Spinal cord (tissue), 9 donors: ENCODE measurements at regions not wholly inside any gene's neighbourhood (a gene's known extent, or its start where the extent isn't known, plus 50 kb on each side); places are given as distances from the start of the nearest gene placed in this dataset.
"Not testable (repeated sequence)": the region's sequence is repeated elsewhere in the genome, so short reads cannot be mapped to it uniquely, and the experiment has no call there.

Experiments
- DNase-seq, 6 donors: peaks; one replicate each; pipeline versions ENCODE4 v3.0.0 to v3.0.0-alpha.2; 2013 to 2015; ENCODE audit warnings: low spot score in 6 of 6, low read depth in 4 of 6
- H3K27ac ChIP-seq: one replicate; pipeline ENCODE4 v1.5.1; 2013; ENCODE audit warnings: low read depth, low read length, control low read depth
- H3K27me3 ChIP-seq: one replicate; pipeline ENCODE4 v1.6.1; 2013; ENCODE audit warnings: low read length; ENCODE audit not compliant: control insufficient read depth, insufficient read depth
- H3K36me3 ChIP-seq: one replicate; pipeline ENCODE4 v1.6.1; 2013; ENCODE audit warnings: low read length; ENCODE audit not compliant: control insufficient read depth, insufficient read depth
- H3K4me1 ChIP-seq: one replicate; pipeline ENCODE4 v1.6.1; 2013; ENCODE audit warnings: low read length; ENCODE audit not compliant: control insufficient read depth, insufficient read depth
- H3K4me3 ChIP-seq: one replicate; pipeline ENCODE4 v1.5.1; 2013; ENCODE audit warnings: low read depth, low read length, control low read depth
- H3K9me3 ChIP-seq: one replicate; pipeline ENCODE4 v1.6.1; 2013; ENCODE audit warnings: low read length; ENCODE audit not compliant: control insufficient read depth, insufficient read depth
- WGBS: methylation state at CpG from one replicate; pipeline ENCODE4 v1.1.5; 2013; ENCODE audit warnings: missing lambda C conversion rate; ENCODE audit not compliant: insufficient coverage; 5-methylcytosine and 5-hydroxymethylcytosine counted together
- donor health status: healthy.

- Histone ChIP-seq H3K4me1 (no peaks in the 10 kb centered on the region), H3K9me3 (no peaks in the 10 kb centered on the region), H3K36me3 (no peaks in the 10 kb centered on the region), H3K27me3 (no peaks in the 10 kb centered on the region), H3K4me3 (no peak overlapping the region), H3K27ac (no peak overlapping the region)
- DNase-seq = no peak
Observed at GRCh38 chr4:134537701-134538100, 336.1 kb upstream of the PABPC4L start.

DNA sequence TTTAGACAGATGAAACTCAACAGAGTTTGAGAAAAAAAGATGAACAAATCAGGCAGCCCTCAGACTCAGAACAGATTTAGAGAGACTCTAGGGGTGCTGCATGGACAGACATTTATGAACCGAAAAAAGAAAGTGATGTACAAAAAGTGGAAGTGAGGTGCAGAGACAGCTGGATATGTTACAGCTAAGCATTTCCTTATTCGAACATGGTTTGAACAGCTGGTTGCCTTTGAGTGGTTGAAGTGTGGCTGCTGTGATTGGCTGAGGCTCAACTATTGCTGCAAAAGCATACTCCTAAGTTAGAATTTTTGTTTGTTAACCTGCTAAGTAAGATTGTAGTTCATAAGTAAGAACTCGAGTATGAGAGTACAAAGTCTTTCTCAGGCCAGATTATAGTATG is 331.5 kb upstream of the PABPC4L start:
- H3K4me3 ChIP-seq = no peak overlapping the region
- no peak for DNase-seq
- no peak overlapping the region for H3K27ac ChIP-seq
- H3K4me1 ChIP-seq = no peaks in the 10 kb centered on the region
- H3K27me3 ChIP-seq = no peaks in the 10 kb centered on the region
- H3K36me3 ChIP-seq = no peaks in the 10 kb centered on the region
- no peaks in the 10 kb centered on the region for H3K9me3 ChIP-seq
- 93% methylated on average over 2 of the region's 3 CpGs for WGBS

GRCh38 chr4:134531013-134531412 is 329.4 kb upstream of the PABPC4L start:
- Histone ChIP-seq H3K27ac (no peak overlapping the region), H3K4me3 (no peak overlapping the region), H3K9me3 (no peaks in the 10 kb centered on the region), H3K27me3 (no peaks in the 10 kb centered on the region), H3K36me3 (no peaks in the 10 kb centered on the region), H3K4me1 (no peaks in the 10 kb centered on the region)
- DNase-seq = no peak
- WGBS = no CpG with 5 or more reads among the region's 1 CpG

- no peak for DNase-seq
- WGBS = no CpG with 5 or more reads among the region's 1 CpG
- no peaks in the 10 kb centered on the region for H3K9me3 ChIP-seq
- no peaks in the 10 kb centered on the region for H3K36me3 ChIP-seq
- no peak overlapping the region for H3K4me3 ChIP-seq
- H3K4me1 ChIP-seq = no peaks in the 10 kb centered on the region
- no peak overlapping the region for H3K27ac ChIP-seq
- no peaks in the 10 kb centered on the region for H3K27me3 ChIP-seq
Observed at GRCh38 chr4:134529629-134530028, 328.0 kb upstream of the PABPC4L start.

DNA sequence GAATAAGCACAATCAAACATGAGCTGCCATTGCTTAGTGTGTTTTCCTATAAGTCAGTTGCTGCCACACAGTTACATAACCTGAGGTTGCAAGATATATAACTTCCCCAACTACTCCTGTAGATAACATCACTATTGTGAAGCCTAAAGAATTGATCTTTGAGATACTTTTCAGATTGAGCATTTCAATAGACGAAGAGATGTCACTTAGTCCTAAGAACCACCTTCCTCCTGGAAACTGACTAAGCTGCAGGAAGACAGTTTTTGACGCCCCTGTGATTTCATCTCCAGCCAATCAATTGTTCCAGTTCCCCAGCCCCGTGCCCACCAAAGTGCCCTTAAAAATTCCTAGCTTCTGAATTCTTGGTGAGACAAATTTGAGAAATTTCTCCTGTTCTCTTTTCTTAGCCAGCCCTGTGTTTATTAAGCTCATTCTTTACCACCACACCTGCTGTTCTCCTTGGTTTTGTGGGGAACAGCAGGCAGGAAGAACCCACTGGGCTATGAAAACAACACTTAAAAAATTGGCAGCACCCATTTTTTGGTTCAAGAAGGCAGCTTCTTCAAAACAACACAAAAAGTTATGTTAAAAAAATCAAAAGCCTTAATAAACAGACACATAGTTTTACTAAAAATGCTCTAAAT is 317.1 kb upstream of the PABPC4L start:
- no peaks in the 10 kb centered on the region for H3K9me3 ChIP-seq
- DNase-seq = no peak
- H3K27me3 ChIP-seq = no peaks in the 10 kb centered on the region
- H3K27ac ChIP-seq = no peak overlapping the region
- 56% methylated on average over 3 of the region's 3 CpGs for WGBS
- no peak overlapping the region for H3K4me3 ChIP-seq
- no peaks in the 10 kb centered on the region for H3K4me1 ChIP-seq
- H3K36me3 ChIP-seq = no peaks in the 10 kb centered on the region

DNA sequence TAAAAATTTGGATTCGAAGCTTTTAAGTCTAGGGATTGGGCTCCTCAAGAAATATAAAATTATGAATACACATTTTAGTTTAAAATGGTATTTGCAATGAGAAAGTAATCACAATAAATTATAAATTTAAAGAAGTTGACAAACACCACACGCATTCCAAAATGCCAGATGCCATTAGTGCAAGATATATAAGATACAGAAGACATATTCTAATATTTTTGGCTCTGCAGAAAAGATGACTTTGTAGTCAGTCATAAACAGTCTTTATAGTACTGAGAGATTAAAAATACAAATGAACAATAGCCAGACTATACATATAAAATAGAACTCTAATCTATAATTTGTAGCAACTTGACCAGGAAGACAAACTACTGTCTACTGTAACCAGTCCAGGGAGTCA is 309.0 kb upstream of the PABPC4L start:
- H3K27me3 ChIP-seq = no peaks in the 10 kb centered on the region
- DNase-seq = no peak
- no peaks in the 10 kb centered on the region for H3K4me1 ChIP-seq
- H3K27ac ChIP-seq = no peak overlapping the region
- no peaks in the 10 kb centered on the region for H3K36me3 ChIP-seq
- H3K9me3 ChIP-seq = no peaks in the 10 kb centered on the region
- no CpG with 5 or more reads among the region's 2 CpGs for WGBS
- no peak overlapping the region for H3K4me3 ChIP-seq

DNA sequence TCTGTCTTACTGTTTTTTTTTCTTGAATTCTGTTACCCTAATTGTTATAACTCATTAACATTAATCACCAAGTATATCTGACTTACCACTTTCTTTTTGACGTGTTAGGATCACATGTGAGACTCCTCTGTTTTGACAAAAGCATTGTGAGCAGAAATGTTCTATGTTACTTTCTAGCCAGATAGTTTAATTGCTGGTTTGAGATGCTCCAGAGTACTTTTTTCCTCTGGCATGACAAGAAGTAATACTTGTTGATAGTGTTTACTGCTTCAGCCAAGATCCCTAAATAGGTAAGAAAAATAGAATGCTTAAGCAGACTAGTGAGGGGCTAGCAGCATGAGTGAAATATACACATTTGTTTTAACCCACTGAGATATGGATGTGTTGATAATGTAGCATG is 303.9 kb upstream of the PABPC4L start:
- no peaks in the 10 kb centered on the region for H3K4me1 ChIP-seq
- no peak overlapping the region for H3K4me3 ChIP-seq
- no peaks in the 10 kb centered on the region for H3K36me3 ChIP-seq
- no peak for DNase-seq
- no peak overlapping the region for H3K27ac ChIP-seq
- H3K9me3 ChIP-seq = no peaks in the 10 kb centered on the region
- WGBS = no CpG with 5 or more reads among the region's 1 CpG
- H3K27me3 ChIP-seq = no peaks in the 10 kb centered on the region

DNA sequence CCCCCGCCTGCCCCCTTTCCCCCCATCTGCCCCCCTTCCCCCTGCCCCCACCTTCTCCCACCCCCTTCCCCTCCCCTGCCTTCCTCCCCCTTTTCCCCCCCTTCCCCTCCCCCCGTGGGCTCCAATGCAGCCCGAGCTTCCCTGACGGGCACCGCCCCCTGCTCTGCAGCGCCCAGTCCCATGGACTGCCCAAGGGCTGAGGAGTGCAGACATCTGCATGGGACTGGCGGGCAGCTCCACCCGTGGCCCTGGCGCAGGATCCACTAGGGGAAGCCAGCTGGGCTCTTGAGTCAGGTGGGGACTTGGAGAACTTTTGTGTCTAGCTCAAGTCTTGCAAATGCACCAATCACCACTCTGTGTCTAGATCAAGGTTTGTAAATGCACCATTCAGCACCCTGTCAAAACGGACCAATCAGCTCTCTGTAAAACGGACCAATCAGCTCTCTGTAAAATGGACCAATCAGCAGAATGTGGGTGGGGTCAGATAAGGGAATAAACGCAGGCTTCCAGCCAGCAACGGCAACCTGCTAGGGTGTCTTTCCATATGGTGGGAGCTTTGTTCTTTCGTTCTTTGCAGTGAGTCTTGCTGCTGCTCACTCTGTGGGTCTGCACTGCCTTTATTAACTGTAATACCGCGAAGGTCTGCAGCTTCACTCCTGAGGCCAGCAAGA is 300.5 kb upstream of the PABPC4L start:
- no peak for DNase-seq
- Histone ChIP-seq H3K27me3 (no peaks in the 10 kb centered on the region), H3K4me1 (no peaks in the 10 kb centered on the region), H3K9me3 (no peaks in the 10 kb centered on the region), H3K4me3 (no peak overlapping the region), H3K36me3 (no peaks in the 10 kb centered on the region), H3K27ac (no peak overlapping the region)
- 98% methylated on average over 11 of the region's 16 CpGs for WGBS

- H3K27me3 ChIP-seq, H3K27ac ChIP-seq, H3K4me3 ChIP-seq, H3K4me1 ChIP-seq, DNase-seq, H3K9me3 ChIP-seq, H3K36me3 ChIP-seq: not testable (repeated sequence)
- WGBS = 91% methylated on average over 10 of the region's 11 CpGs
Observed at GRCh38 chr4:134501488-134501887, 299.9 kb upstream of the PABPC4L start.

DNA sequence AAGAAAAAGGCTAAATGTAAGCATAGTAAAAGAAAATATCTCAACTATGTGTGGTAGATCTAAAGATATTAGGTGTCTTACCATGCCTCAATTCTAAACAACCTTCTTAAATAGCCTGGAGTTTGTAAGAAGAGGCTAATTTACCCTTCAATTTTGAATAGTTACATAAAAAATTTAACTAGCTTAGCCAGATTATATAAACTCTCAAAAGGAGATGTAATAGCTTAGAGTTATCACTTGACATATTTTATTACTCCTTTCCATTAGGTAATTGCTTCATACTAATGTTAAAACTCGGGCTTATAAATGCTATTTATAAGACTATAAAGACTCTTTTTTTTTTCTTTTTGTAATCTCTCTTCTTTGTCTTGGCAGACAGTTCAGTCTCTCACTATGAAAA is 297.5 kb upstream of the PABPC4L start:
- H3K9me3 ChIP-seq = no peaks in the 10 kb centered on the region
- H3K27ac ChIP-seq = no peak overlapping the region
- no peaks in the 10 kb centered on the region for H3K36me3 ChIP-seq
- DNase-seq = no peak
- no peaks in the 10 kb centered on the region for H3K27me3 ChIP-seq
- no peak overlapping the region for H3K4me3 ChIP-seq
- no CpG with 5 or more reads among the region's 1 CpG for WGBS
- H3K4me1 ChIP-seq = no peaks in the 10 kb centered on the region
